Adipocyte (in vitro differentiated cells): ENCODE measurements at regions not wholly inside any gene's neighbourhood (a gene's known extent, or its start where the extent isn't known, plus 50 kb on each side); places are given as distances from the start of the nearest gene placed in this dataset.

Source experiments
- DNase-seq: peaks from one replicate; pipeline ENCODE4 v3.0.0-alpha.2; 2015; ENCODE audit warnings: low read depth
- H3K27me3 ChIP-seq: replicated peaks from 2 replicates; pipeline ENCODE4 v1.7.0; 2013; ENCODE audit warnings: mild to moderate bottlenecking, low read length, moderate library complexity; ENCODE audit not compliant: control insufficient read depth, insufficient read depth
- H3K36me3 ChIP-seq: 2 replicates; pipeline ENCODE4 v1.7.0; 2013; ENCODE audit warnings: low read length, mild to moderate bottlenecking, moderate library complexity; ENCODE audit not compliant: control insufficient read depth, insufficient read depth, severe bottlenecking
- H3K4me1 ChIP-seq: 2 replicates; pipeline ENCODE4 v1.7.0; 2013; ENCODE audit warnings: mild to moderate bottlenecking, low read length, moderate library complexity; ENCODE audit not compliant: control insufficient read depth, insufficient read depth
- H3K4me3 ChIP-seq: 2 replicates; pipeline ENCODE4 v1.7.0; 2013; ENCODE audit warnings: mild to moderate bottlenecking, low read length, moderate library complexity
- H3K9ac ChIP-seq: 2 replicates; pipeline ENCODE4 v1.7.0; 2013; ENCODE audit warnings: mild to moderate bottlenecking, low read length, moderate library complexity
- H3K9me3 ChIP-seq: 2 replicates; pipeline ENCODE4 v1.7.0; 2013; ENCODE audit warnings: mild to moderate bottlenecking, low read length, moderate library complexity; ENCODE audit not compliant: control insufficient read depth

DNA sequence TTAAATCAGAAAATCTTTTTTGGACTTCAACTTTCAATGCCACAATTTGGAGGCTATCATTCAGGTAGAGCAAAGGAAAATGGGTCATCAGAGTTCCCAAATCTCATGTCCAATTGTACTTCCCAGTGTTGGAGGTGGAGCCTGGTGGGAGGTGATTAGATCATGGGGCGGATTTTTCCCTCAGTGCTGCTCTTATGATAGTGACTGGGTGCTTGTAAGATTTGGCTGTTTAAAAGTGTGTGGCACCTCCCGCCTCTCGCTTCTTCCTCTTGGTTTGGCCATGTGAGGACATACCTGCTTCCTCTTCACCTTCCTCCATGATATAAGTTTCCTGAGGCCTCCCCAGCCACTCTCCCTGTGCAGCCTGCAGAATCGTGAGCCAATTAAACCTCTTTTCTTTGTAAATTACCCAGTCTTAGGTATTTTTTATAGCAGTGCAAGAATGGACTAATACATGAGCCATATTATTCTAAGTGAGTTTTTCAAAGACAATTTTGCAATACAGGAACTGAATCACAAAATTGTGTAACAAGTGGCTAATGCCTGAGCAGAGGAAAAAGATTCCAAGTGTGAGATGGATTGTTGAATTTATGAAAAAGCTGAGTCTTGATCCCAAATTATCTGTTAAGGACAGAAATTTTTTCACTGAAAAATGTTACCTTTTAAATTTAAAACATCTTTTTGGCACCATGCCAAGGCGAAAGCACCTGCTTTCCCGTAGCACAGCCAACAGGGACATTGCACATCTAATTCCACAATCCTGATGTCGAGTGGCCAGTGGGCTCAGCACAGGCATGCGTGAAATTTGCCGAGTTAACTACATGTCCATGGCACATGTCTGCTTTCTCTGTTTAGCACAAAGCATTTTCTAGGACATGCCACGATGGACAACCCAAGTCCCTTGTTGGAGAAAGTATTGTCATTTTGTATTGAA, 150.9 kb downstream of the COL6A3 start:
- no peaks in the 10 kb centered on the region for H3K27me3 ChIP-seq
- DNase-seq = peak; percentile 85
- H3K4me1 ChIP-seq = peaks cover 53% of the 10 kb centered on the region
- H3K4me3 ChIP-seq = no peak overlapping the region
- H3K9me3 ChIP-seq = no peaks in the 10 kb centered on the region
- H3K9ac ChIP-seq = peak overlapping the region; percentile 69
- no peaks in the 10 kb centered on the region for H3K36me3 ChIP-seq

- peak overlapping the region; percentile 9 for H3K4me3 ChIP-seq
- H3K9me3 ChIP-seq = no peaks in the 10 kb centered on the region
- H3K27me3 ChIP-seq = no peaks in the 10 kb centered on the region
- peaks cover 43% of the 10 kb centered on the region for H3K4me1 ChIP-seq
- peak overlapping the region; percentile 69 for H3K9ac ChIP-seq
- no peak for DNase-seq
- H3K36me3 ChIP-seq = no peaks in the 10 kb centered on the region
Observed at GRCh38 chr2:237264480-237265219, 149.3 kb downstream of the COL6A3 start.

GRCh38 chr2:237268004-237268708, 145.8 kb downstream of the COL6A3 start:
- no peak for DNase-seq
- Histone ChIP-seq H3K27me3 (no peaks in the 10 kb centered on the region), H3K4me1 (peaks cover 43% of the 10 kb centered on the region), H3K36me3 (no peaks in the 10 kb centered on the region), H3K9me3 (no peaks in the 10 kb centered on the region), H3K9ac (no peak overlapping the region), H3K4me3 (no peak overlapping the region)

DNA sequence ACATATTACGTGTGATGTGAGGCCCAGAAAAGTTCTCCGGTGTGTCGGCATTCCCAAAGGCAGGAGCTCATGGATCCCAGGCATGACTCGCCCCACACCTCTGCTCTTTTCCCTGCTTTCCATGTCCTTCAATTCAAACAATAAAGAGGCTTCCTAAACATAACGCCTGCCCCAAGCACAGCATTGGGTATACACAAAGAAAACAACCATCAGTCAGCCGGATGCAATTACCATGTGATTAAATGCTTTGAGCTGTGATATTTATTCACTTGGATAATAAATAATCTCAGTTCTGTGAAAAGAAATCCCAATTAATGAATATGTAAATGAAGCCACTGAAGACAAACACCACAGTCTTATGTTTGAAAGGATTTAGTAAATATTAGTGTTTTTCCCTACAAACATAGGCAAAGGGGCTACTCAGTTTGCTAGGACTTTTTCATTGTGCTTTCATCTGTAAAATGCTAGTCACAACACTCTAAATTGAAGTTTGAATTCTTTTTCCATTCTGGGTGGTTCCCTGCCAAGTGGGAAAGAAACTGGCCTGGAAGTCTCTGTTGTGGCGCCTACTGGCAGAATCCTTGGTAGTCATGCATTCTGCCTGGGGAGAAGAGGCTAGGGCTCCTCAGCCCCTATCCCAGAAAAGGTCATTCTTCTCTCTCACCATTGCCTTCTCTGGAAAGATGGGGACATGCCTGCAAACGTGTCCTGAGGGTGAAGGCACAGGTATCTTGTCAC, 144.7 kb downstream of the COL6A3 start:
- Histone ChIP-seq H3K9ac (peak overlapping the region; percentile 17), H3K27me3 (no peaks in the 10 kb centered on the region), H3K9me3 (no peaks in the 10 kb centered on the region), H3K4me3 (no peak overlapping the region), H3K4me1 (peaks cover 31% of the 10 kb centered on the region), H3K36me3 (no peaks in the 10 kb centered on the region)
- DNase-seq = no peak

DNA sequence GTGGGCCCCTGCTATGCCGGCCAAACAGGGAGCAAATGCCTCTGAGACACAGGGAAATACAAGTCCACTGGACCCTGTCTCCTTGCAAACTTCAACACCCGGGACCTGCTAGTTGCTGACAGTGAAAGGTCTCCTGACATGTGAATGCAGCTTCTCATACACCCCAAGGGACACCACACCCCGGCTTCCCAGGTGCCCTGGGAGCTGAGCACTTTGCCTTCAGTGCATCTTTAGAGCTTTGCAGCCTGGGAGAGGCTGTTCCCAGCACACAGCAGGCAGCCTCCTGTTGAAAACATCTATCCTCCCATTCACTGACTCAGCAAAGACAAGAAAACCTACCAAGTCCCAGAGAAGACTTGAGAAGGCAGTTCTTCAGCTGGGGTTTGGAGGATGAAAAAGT, 143.4 kb downstream of the COL6A3 start:
- Histone ChIP-seq H3K9me3 (no peaks in the 10 kb centered on the region), H3K4me3 (no peak overlapping the region), H3K4me1 (peaks cover 21% of the 10 kb centered on the region), H3K27me3 (no peaks in the 10 kb centered on the region), H3K36me3 (no peaks in the 10 kb centered on the region), H3K9ac (peak overlapping the region; percentile 34)
- DNase-seq = no peak

DNA sequence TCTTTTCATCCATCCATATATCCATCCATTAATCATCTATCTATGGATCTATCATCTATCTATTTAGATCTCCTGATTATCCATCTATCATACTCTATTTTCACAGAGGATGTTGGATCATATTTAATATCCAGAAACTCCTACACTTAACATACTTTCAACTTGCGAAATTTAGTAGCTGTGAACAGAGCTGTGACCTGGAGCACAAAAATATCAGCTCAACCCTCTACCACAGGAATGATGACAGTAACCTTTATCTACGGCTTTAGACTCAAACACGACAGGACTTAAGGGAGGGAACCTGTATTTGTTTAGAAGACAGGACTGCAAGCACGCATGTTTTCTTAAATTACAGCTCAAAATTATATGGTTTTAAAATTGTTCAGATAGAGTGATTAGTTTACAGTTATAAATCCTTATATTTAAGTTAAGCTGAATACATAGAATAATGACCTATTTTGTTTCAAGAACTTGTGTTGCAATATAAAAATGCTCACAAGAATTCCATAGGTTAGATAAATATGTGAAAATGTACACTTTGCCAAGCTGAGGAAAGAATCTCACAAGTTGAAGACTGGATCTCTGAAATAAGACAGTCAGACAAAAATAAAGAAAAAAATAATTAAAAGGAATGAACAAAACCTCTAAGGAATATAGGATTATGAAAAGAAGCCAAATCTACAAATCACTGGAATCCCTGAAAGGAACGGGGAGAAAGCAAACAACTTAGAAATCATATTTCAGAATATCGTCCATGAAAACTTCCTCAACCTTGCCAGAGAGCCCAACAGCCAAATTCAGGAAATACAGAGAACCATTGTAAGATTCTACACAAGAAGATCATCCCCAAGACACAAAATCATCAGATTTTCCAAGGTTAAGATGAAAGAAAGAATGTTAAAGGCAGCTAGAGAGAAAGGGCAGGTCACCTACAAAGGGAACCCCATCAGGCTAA, 142.0 kb downstream of the COL6A3 start:
- Histone ChIP-seq H3K9ac (no peak overlapping the region), H3K36me3 (no peaks in the 10 kb centered on the region), H3K4me1 (peaks cover 28% of the 10 kb centered on the region), H3K27me3 (no peaks in the 10 kb centered on the region), H3K9me3 (no peaks in the 10 kb centered on the region), H3K4me3 (no peak overlapping the region)
- no peak for DNase-seq
